HCT116 (cell line): ENCODE measurements at regions not wholly inside any gene's neighbourhood (a gene's known extent, or its start where the extent isn't known, plus 50 kb on each side); places are given as distances from the start of the nearest gene placed in this dataset.

Experiments used
- ATAC-seq: fragments of 200-7000 bp; cut with Tn5 transposase; 2 replicates; pipeline ENCODE4 v1.9.1; 2020; ENCODE audit warnings: mild to moderate bottlenecking, moderate library complexity
- BruUV-seq: library from RNA; stranded (reverse); fragments of 400-500 nt; replicated peaks from 2 replicates; lab custom pipeline; 2021; lab: Mats Ljungman, UMichigan
- CTCF ChIA-PET: fragments of 300-600 bp; sonication (Branson Sonifier 250); formaldehyde crosslinking; loops from one replicate; lab custom pipeline; 2021; ENCODE audit warnings: antibody characterized with exemption; lab: Charles Lee
- POLR2A ChIA-PET: fragments of 300-600, 350-600 bp; sonication (Branson Sonifier 250); formaldehyde crosslinking; loops from one replicate; lab custom pipeline; 2021; ENCODE audit warnings: antibody characterized with exemption; lab: Charles Lee
- RAD21 ChIA-PET, 2 experiments: fragments of 300-600 bp; sonication (Branson Sonifier 250); formaldehyde crosslinking; loops; one replicate each; lab custom pipeline; 2023; ENCODE audit warnings: low total read pairs in 2 of 2; ENCODE audit not compliant: uncharacterized antibody in 2 of 2, unreplicated experiment in 2 of 2, low non-redundant PET in 1 of 2; lab: Charles Lee
- DNase-seq: peaks from one replicate; pipeline ENCODE4 v3.0.0-alpha.2; 2010; ENCODE audit warnings: low read depth, low spot score
- H2AFZ ChIP-seq: fragments of 200-600 bp; shearing (Covaris generic), sonication (generic); 2 replicates; pipeline ENCODE4 v1.6.1; 2017; ENCODE audit warnings: low read depth, mixed run types, mixed read lengths, antibody characterized with exemption, low read length; ENCODE audit not compliant: poor library complexity, severe bottlenecking
- H3K27ac ChIP-seq: 2 replicates; pipeline ENCODE4 v1.5.1; 2012; ENCODE audit warnings: low read depth, low read length
- H3K27me3 ChIP-seq: fragments of 200-600 bp; sonication (generic); 2 replicates; pipeline ENCODE4 v1.6.1; 2016; ENCODE audit warnings: mixed run types, low read length, mixed read lengths; ENCODE audit not compliant: insufficient read depth
- H3K36me3 ChIP-seq, 2 experiments: fragments of 200-500 bp in 1 of 2; fragments of 200-600 bp in 1 of 2; sonication (Bioruptor generic) in 1 of 2; sonication (generic) in 1 of 2; 2 replicates each; pipeline versions ENCODE4 v1.5.1 to v1.6.1; 2014 to 2016; ENCODE audit warnings: low read length in 2 of 2, inconsistent platforms in 1 of 2, mixed read lengths in 1 of 2, mixed run types in 1 of 2; ENCODE audit not compliant: insufficient read depth in 2 of 2, control insufficient read depth in 1 of 2
- H3K4me1 ChIP-seq, 2 experiments: fragments of 200-600 bp in 1 of 2; sonication (generic) in 1 of 2; 2 replicates each; pipeline versions ENCODE4 v1.5.1 to v1.6.1; 2012 to 2017; ENCODE audit warnings: low read length in 2 of 2, inconsistent platforms in 1 of 2, mild to moderate bottlenecking in 1 of 2, mixed read lengths in 1 of 2, mixed run types in 1 of 2, moderate library complexity in 1 of 2; ENCODE audit not compliant: insufficient read depth in 2 of 2, control insufficient read depth in 1 of 2
- H3K4me2 ChIP-seq: fragments of 200-600 bp; sonication (generic); 2 replicates; pipeline ENCODE4 v1.6.1; 2017; ENCODE audit warnings: mixed run types, low read length, mixed read lengths
- H3K4me3 ChIP-seq, 2 experiments: fragments of 200-600 bp in 1 of 2; sonication (generic) in 1 of 2; replicated peaks in 1 of 2; 2 replicates each; pipeline ENCODE4 v1.5.1; 2011 to 2016; ENCODE audit warnings: low read length in 2 of 2, control low read depth in 1 of 2, low read depth in 1 of 2, mild to moderate bottlenecking in 1 of 2, mixed read lengths in 1 of 2, mixed run types in 1 of 2
- H3K79me2 ChIP-seq: fragments of 200-600 bp; sonication (generic); 2 replicates; pipeline ENCODE4 v1.6.1; 2017; ENCODE audit warnings: mild to moderate bottlenecking, mixed run types, low read length, moderate library complexity, mixed read lengths; ENCODE audit not compliant: insufficient read depth
- H3K9ac ChIP-seq: fragments of 200-600 bp; sonication (generic); 2 replicates; pipeline ENCODE4 v1.6.1; 2016; ENCODE audit warnings: low read length, mixed read lengths
- H3K9me2 ChIP-seq: fragments of 200-600 bp; sonication (generic), shearing (Covaris generic); 2 replicates; pipeline ENCODE4 v1.6.1; 2017; ENCODE audit warnings: mixed run types, mild to moderate bottlenecking, moderate library complexity; ENCODE audit not compliant: insufficient read depth
- H3K9me3 ChIP-seq, 2 experiments: fragments of 200-500 bp in 1 of 2; fragments of 200-600 bp in 1 of 2; sonication (Bioruptor generic) in 1 of 2; sonication (generic) in 1 of 2; 2 replicates each; pipeline ENCODE4 v1.6.1; 2014 to 2017; ENCODE audit warnings: low read length in 2 of 2, mixed read lengths in 2 of 2, inconsistent platforms in 1 of 2, low read depth in 1 of 2, mild to moderate bottlenecking in 1 of 2, mixed run types in 1 of 2, moderate library complexity in 1 of 2; ENCODE audit not compliant: control insufficient read depth in 1 of 2, insufficient read depth in 1 of 2
- H4K20me1 ChIP-seq: fragments of 200-600 bp; sonication (generic), shearing (Covaris generic); 2 replicates; pipeline ENCODE4 v1.6.1; 2017; ENCODE audit warnings: mixed run types, mild to moderate bottlenecking, moderate library complexity; ENCODE audit not compliant: insufficient read depth
- CBX3 ChIP-seq: IDR thresholded peaks from 2 replicates; pipeline ENCODE4 v1.6.1; 2012; ENCODE audit warnings: low read depth
- CEBPB ChIP-seq: IDR thresholded peaks from 2 replicates; pipeline ENCODE4 v1.6.1; 2012; ENCODE audit warnings: low read depth
- CTCF ChIP-seq, 3 experiments: fragments of 200-600 bp in 1 of 3; sonication (generic) in 1 of 3; IDR thresholded peaks in 2 of 3; conservative IDR thresholded peaks in 1 of 3; 2 replicates each; pipeline ENCODE4 v1.5.1; 2012 to 2017; ENCODE audit warnings: low read depth in 2 of 3, low read length in 2 of 3, antibody characterized with exemption in 1 of 3, borderline replicate concordance in 1 of 3, control low read depth in 1 of 3, mild to moderate bottlenecking in 1 of 3, mixed read lengths in 1 of 3, mixed run types in 1 of 3, moderate library complexity in 1 of 3; ENCODE audit not compliant: insufficient read depth in 1 of 3
- EZH2 ChIP-seq: fragments of 200-600 bp; sonication (generic); IDR thresholded peaks from 2 replicates; pipeline ENCODE4 v1.6.1; 2017; ENCODE audit warnings: antibody characterized with exemption, mixed run types
- EZH2phosphoT487 ChIP-seq: fragments of 200-600 bp; IDR thresholded peaks from 2 replicates; pipeline ENCODE4 v1.6.1; 2018; ENCODE audit warnings: antibody characterized with exemption, borderline replicate concordance
- FOSL1 ChIP-seq: IDR thresholded peaks from 2 replicates; pipeline ENCODE4 v1.6.1; 2012; ENCODE audit warnings: low read depth
- JUND ChIP-seq: IDR thresholded peaks from 2 replicates; pipeline ENCODE4 v1.6.1; 2012
- POLR2A ChIP-seq: IDR thresholded peaks from 2 replicates; pipeline ENCODE4 v1.7.0; 2011; ENCODE audit warnings: borderline replicate concordance; ENCODE audit not compliant: insufficient read depth, insufficient read length; ENCODE audit errors: extremely low read depth
- RAD21 ChIP-seq: IDR thresholded peaks from 2 replicates; pipeline ENCODE4 v1.6.1; 2012; ENCODE audit warnings: low read depth, mild to moderate bottlenecking
- SIN3A ChIP-seq: IDR thresholded peaks from 2 replicates; pipeline ENCODE4 v1.6.1; 2012; ENCODE audit warnings: low read depth
- SRF ChIP-seq: IDR thresholded peaks from 2 replicates; pipeline ENCODE4 v1.6.1; 2012; ENCODE audit warnings: low read depth
- YY1 ChIP-seq: IDR thresholded peaks from 2 replicates; pipeline ENCODE4 v1.6.1; 2011; ENCODE audit warnings: low read length, low read depth, moderate library complexity, mild to moderate bottlenecking; ENCODE audit not compliant: insufficient replicate concordance; ENCODE audit errors: extremely low read depth
- intact Hi-C: fragments of 100-400 bp; cut with micrococcal nuclease; formaldehyde crosslinking; loops from 2 replicates; pipeline ENCODE4 v1.10.0; 2022
- TF ChIP-seq, protein P1 (sequence below): IDR thresholded peaks from 2 replicates; pipeline ENCODE4 v1.6.1; 2012
- TF ChIP-seq, protein P2 (sequence below): IDR thresholded peaks from 2 replicates; pipeline ENCODE4 v1.6.1; 2011; ENCODE audit warnings: mild to moderate bottlenecking, low read length, moderate library complexity; ENCODE audit not compliant: insufficient replicate concordance; ENCODE audit errors: extremely low read depth
- TF ChIP-seq, protein P3 (sequence below): IDR thresholded peaks from 2 replicates; pipeline ENCODE4 v1.6.1; 2012

DNA sequence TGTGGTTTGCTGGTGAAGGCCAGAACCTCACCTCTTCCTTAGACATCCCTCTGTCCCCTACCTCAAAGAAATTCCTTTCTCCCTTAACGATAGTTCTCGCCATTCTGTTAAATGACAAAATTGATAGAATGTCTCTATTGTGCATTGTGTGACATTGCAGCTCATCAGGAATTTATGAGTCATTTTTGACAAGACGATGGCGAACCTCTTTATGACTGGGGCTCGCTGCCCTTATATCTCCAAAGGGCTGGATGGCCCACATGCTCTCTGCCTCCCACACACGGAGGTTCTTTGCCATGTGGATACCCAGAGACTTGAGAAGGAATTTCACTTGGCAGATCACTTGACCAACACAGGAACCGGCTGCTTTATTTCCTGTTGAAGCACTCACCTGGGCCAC is 66.8 kb upstream of the RPS6KA2 start (continued):
- TF ChIP-seq, protein P1, sequence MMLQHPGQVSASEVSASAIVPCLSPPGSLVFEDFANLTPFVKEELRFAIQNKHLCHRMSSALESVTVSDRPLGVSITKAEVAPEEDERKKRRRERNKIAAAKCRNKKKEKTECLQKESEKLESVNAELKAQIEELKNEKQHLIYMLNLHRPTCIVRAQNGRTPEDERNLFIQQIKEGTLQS = no peak
- TF ChIP-seq SRF = no peak
- TF ChIP-seq SIN3A = no peak
- TF ChIP-seq EZH2phosphoT487 = no peak
- no peak for TF ChIP-seq YY1
- TF ChIP-seq, protein P2, sequence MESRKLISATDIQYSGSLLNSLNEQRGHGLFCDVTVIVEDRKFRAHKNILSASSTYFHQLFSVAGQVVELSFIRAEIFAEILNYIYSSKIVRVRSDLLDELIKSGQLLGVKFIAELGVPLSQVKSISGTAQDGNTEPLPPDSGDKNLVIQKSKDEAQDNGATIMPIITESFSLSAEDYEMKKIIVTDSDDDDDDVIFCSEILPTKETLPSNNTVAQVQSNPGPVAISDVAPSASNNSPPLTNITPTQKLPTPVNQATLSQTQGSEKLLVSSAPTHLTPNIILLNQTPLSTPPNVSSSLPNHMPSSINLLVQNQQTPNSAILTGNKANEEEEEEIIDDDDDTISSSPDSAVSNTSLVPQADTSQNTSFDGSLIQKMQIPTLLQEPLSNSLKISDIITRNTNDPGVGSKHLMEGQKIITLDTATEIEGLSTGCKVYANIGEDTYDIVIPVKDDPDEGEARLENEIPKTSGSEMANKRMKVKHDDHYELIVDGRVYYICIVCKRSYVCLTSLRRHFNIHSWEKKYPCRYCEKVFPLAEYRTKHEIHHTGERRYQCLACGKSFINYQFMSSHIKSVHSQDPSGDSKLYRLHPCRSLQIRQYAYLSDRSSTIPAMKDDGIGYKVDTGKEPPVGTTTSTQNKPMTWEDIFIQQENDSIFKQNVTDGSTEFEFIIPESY = no peak
- no peak for TF ChIP-seq POLR2A
- no peak for TF ChIP-seq RAD21
- TF ChIP-seq CEBPB = peak; percentile 35; the same call in 1 of the 2 replicates

- Histone ChIP-seq H3K79me2 (no peaks in the 10 kb centered on the region), H3K36me3 (no peaks in the 10 kb centered on the region), H3K9me3 (no peaks in the 10 kb centered on the region), H3K4me1 (peaks cover 53 to 61% of the 10 kb centered on the region in 2 experiments), H3K27ac (no peak overlapping the region), H4K20me1 (no peaks in the 10 kb centered on the region), H2AFZ (no peak overlapping the region), H3K9me2 (no peaks in the 10 kb centered on the region), H3K27me3 (no peaks in the 10 kb centered on the region), H3K4me2 (peak overlapping the region; percentile 74; the same call in 1 of the 2 replicates), H3K4me3 (no peak overlapping the region), H3K9ac (no peak overlapping the region)
- TF ChIP-seq CEBPB (no peak), CTCF (IDR thresholded peaks at IDR 0.05 in 2 of 3, conservative IDR thresholded peaks at IDR 0.05 in 1 of 3; ENCODE audit: borderline replicate concordance in 1 of 3, insufficient read depth in 1 of 3, low read depth in 2 of 3, low read length in 2 of 3) (no peak), FOSL1 (no peak), JUND (no peak), POLR2A (no peak), YY1 (no peak), RAD21 (no peak), EZH2 (no peak), CBX3 (no peak)
- TF ChIP-seq, protein P3, sequence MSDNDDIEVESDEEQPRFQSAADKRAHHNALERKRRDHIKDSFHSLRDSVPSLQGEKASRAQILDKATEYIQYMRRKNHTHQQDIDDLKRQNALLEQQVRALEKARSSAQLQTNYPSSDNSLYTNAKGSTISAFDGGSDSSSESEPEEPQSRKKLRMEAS = no peak
- TF ChIP-seq, protein P2 = no peak
- no peak for DNase-seq
- RAD21 ChIA-PET = no interaction called here
- intact Hi-C loops = loop anchor here (5.0 to 10.0 kb wide), 2 partner anchors 138 to 181 kb away; no protein-coding TSS in a partner anchor
- ATAC-seq = no peak
- BruUV-seq = no TSS peak
- CTCF ChIA-PET = no interaction called here
- POLR2A ChIA-PET = no interaction called here
Observed at GRCh38 chr6:166692723-166693302, 65.8 kb upstream of the RPS6KA2 start.
